ENCODE measurements at regions not wholly inside any gene's neighbourhood (a gene's known extent, or its start where the extent isn't known, plus 50 kb on each side); places are given as distances from the start of the nearest gene placed in this dataset.

- H3K79me2 ChIP-seq (ENCODE audit: control insufficient read depth, insufficient read depth, low read length), result no peaks in the 10 kb centered on the region
- H3K9me3 ChIP-seq (ENCODE audit: control insufficient read depth, insufficient read depth, low read depth, low read length), result no peaks in the 10 kb centered on the region
- H3K4me2 ChIP-seq (ENCODE audit: extremely low read depth, insufficient read depth, low read length), result no peak overlapping the region
- no peak overlapping the region for H3K4me3 ChIP-seq (replicated peaks in 1 of 4; ENCODE audit: control extremely low read depth in 1 of 4, insufficient read depth in 1 of 4, low read depth in 3 of 4, low read length in 4 of 4)
- H3K9ac ChIP-seq (ENCODE audit: insufficient read depth, low read length), result no peak overlapping the region
- H2AFZ ChIP-seq (ENCODE audit: low read length), result no peak overlapping the region
- no peaks in the 10 kb centered on the region for H3K36me3 ChIP-seq (ENCODE audit: control insufficient read depth, insufficient read depth, low read length)
- no peaks in the 10 kb centered on the region for H3K27me3 ChIP-seq (ENCODE audit: control insufficient read depth, insufficient read depth, low read length)
- DNase-seq (ENCODE audit: low read depth in 2 of 2), result no peak
- no peaks in the 10 kb centered on the region for H3K4me1 ChIP-seq (ENCODE audit: control insufficient read depth, extremely low read depth, insufficient read depth, low read length)
- H4K20me1 ChIP-seq (ENCODE audit: control insufficient read depth, extremely low read depth, insufficient read depth, low read length), result no peaks in the 10 kb centered on the region
- TF ChIP-seq EZH2 (IDR thresholded peaks at IDR 0.05; ENCODE audit: low read length, missing control alignments), result no peak
- TF ChIP-seq, protein P1, sequence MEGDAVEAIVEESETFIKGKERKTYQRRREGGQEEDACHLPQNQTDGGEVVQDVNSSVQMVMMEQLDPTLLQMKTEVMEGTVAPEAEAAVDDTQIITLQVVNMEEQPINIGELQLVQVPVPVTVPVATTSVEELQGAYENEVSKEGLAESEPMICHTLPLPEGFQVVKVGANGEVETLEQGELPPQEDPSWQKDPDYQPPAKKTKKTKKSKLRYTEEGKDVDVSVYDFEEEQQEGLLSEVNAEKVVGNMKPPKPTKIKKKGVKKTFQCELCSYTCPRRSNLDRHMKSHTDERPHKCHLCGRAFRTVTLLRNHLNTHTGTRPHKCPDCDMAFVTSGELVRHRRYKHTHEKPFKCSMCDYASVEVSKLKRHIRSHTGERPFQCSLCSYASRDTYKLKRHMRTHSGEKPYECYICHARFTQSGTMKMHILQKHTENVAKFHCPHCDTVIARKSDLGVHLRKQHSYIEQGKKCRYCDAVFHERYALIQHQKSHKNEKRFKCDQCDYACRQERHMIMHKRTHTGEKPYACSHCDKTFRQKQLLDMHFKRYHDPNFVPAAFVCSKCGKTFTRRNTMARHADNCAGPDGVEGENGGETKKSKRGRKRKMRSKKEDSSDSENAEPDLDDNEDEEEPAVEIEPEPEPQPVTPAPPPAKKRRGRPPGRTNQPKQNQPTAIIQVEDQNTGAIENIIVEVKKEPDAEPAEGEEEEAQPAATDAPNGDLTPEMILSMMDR (conservative IDR thresholded peaks at IDR 0.05 in 1 of 2, IDR thresholded peaks at IDR 0.05 in 1 of 2; ENCODE audit: low read depth in 1 of 2, low read length in 2 of 2), result no peak
- H3K27ac ChIP-seq (ENCODE audit: insufficient read depth, low read length), result no peak overlapping the region
These were observed 109.0 kb upstream of the RPH3A start for GRCh38 chr12:112682586-112682985.

GRCh38 chr12:112684742-112685141, 106.8 kb upstream of the RPH3A start:
- H3K27me3 ChIP-seq (ENCODE audit: control insufficient read depth, insufficient read depth, low read length), result no peaks in the 10 kb centered on the region
- no peak overlapping the region for H3K9ac ChIP-seq (ENCODE audit: insufficient read depth, low read length)
- no peak overlapping the region for H2AFZ ChIP-seq (ENCODE audit: low read length)
- H3K4me1 ChIP-seq (ENCODE audit: control insufficient read depth, extremely low read depth, insufficient read depth, low read length), result no peaks in the 10 kb centered on the region
- no peaks in the 10 kb centered on the region for H3K36me3 ChIP-seq (ENCODE audit: control insufficient read depth, insufficient read depth, low read length)
- no peak for DNase-seq (ENCODE audit: low read depth in 2 of 2)
- TF ChIP-seq, protein P1 (conservative IDR thresholded peaks at IDR 0.05 in 1 of 2, IDR thresholded peaks at IDR 0.05 in 1 of 2; ENCODE audit: low read depth in 1 of 2, low read length in 2 of 2), result no peak
- no peak for TF ChIP-seq EZH2 (IDR thresholded peaks at IDR 0.05; ENCODE audit: low read length, missing control alignments)
- no peak overlapping the region for H3K4me3 ChIP-seq (replicated peaks in 1 of 4; ENCODE audit: control extremely low read depth in 1 of 4, insufficient read depth in 1 of 4, low read depth in 3 of 4, low read length in 4 of 4)
- H3K27ac ChIP-seq (ENCODE audit: insufficient read depth, low read length), result no peak overlapping the region
- no peaks in the 10 kb centered on the region for H3K9me3 ChIP-seq (ENCODE audit: control insufficient read depth, insufficient read depth, low read depth, low read length)
- H3K4me2 ChIP-seq (ENCODE audit: extremely low read depth, insufficient read depth, low read length), result no peak overlapping the region
- no peaks in the 10 kb centered on the region for H4K20me1 ChIP-seq (ENCODE audit: control insufficient read depth, extremely low read depth, insufficient read depth, low read length)
- no peaks in the 10 kb centered on the region for H3K79me2 ChIP-seq (ENCODE audit: control insufficient read depth, insufficient read depth, low read length)

DNA sequence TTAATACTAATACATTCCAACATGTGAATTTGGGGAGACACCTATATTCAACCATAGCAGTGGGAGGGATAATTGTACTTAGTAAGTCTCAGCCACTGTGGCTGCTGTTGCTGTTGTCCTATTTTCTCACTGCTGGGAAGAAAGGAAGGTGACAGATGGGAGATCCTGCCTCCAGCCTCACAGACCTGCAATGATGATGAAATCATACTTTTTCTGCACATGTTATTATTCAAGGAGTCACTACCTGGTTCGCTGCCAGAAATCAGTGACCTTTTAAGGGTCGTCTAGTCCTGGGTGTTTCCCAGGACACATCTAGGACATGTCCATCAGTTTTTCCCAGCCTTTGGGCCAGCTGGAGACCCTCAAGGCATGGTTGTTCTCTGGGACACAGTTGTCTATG, 106.2 kb upstream of the RPH3A start:
- DNase-seq (ENCODE audit: low read depth in 2 of 2), result no peak
- no peak overlapping the region for H2AFZ ChIP-seq (ENCODE audit: low read length)
- no peaks in the 10 kb centered on the region for H3K4me1 ChIP-seq (ENCODE audit: control insufficient read depth, extremely low read depth, insufficient read depth, low read length)
- no peak overlapping the region for H3K4me3 ChIP-seq (replicated peaks in 1 of 4; ENCODE audit: control extremely low read depth in 1 of 4, insufficient read depth in 1 of 4, low read depth in 3 of 4, low read length in 4 of 4)
- no peak for TF ChIP-seq EZH2 (IDR thresholded peaks at IDR 0.05; ENCODE audit: low read length, missing control alignments)
- TF ChIP-seq, protein P1 (conservative IDR thresholded peaks at IDR 0.05 in 1 of 2, IDR thresholded peaks at IDR 0.05 in 1 of 2; ENCODE audit: low read depth in 1 of 2, low read length in 2 of 2), result no peak
- H3K79me2 ChIP-seq (ENCODE audit: control insufficient read depth, insufficient read depth, low read length), result no peaks in the 10 kb centered on the region
- no peaks in the 10 kb centered on the region for H3K9me3 ChIP-seq (ENCODE audit: control insufficient read depth, insufficient read depth, low read depth, low read length)
- no peak overlapping the region for H3K9ac ChIP-seq (ENCODE audit: insufficient read depth, low read length)
- no peak overlapping the region for H3K27ac ChIP-seq (ENCODE audit: insufficient read depth, low read length)
- H3K27me3 ChIP-seq (ENCODE audit: control insufficient read depth, insufficient read depth, low read length), result no peaks in the 10 kb centered on the region
- H4K20me1 ChIP-seq (ENCODE audit: control insufficient read depth, extremely low read depth, insufficient read depth, low read length), result no peaks in the 10 kb centered on the region
- H3K36me3 ChIP-seq (ENCODE audit: control insufficient read depth, insufficient read depth, low read length), result no peaks in the 10 kb centered on the region
- no peak overlapping the region for H3K4me2 ChIP-seq (ENCODE audit: extremely low read depth, insufficient read depth, low read length)
